NCI-H2029 (cell line): ENCODE measurements at regions not wholly inside any gene's neighbourhood (a gene's known extent, or its start where the extent isn't known, plus 50 kb on each side); places are given as distances from the start of the nearest gene placed in this dataset.
"Not testable (repeated sequence)": the region's sequence is repeated elsewhere in the genome, so short reads cannot be mapped to it uniquely, and the experiment has no call there.

Experiments
- DNase-seq: peaks from one replicate; lab custom pipeline; 2025; lab: John Stamatoyannopoulos, UW

DNA sequence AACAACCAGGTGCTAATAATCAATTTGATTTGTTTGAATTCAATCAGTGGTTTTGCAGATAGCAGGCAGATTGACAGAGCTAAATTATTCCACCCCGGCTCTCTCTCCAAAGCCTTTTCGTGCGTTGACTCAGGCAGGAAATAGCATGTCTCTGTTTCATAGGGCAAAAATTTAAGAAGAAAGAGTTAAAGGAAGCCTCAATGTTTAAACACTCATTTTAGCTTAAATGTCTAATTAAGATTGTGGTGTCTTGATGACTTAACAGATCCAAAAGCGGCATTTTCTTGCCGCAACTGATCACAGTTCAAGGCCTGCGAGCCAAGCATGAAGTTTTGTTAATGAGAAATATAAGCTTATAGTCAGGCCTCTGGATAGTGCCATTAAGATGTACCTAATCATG, 1051.1 kb upstream of the AUTS2 start:
- DNase-seq, result no peak

DNA sequence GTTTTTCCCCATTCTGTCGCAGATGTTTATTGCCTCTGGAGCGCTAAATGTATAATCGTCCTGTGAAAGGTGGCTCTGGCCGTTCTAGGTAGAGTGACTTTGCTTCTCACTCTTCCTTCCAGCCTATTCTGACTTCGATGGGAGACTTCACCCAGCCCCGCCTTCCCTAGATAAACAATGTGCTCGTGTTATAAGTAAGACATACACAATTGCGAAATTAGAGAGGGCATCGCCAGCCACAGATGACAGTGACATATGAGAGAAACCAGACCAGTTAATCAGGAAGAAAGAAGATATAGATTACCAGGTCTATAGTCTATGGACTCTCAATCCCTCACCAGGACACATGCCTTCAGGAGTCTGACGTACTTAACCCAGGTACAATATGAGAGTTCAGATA, 1050.5 kb upstream of the AUTS2 start:
- no peak for DNase-seq

GRCh38 chr7:68550027-68550426, 1048.2 kb upstream of the AUTS2 start:
- no peak for DNase-seq

- no peak for DNase-seq
Observed at GRCh38 chr7:68550635-68551034, 1047.6 kb upstream of the AUTS2 start.

GRCh38 chr7:68556537-68556936, 1041.7 kb upstream of the AUTS2 start:
- no peak for DNase-seq

DNA sequence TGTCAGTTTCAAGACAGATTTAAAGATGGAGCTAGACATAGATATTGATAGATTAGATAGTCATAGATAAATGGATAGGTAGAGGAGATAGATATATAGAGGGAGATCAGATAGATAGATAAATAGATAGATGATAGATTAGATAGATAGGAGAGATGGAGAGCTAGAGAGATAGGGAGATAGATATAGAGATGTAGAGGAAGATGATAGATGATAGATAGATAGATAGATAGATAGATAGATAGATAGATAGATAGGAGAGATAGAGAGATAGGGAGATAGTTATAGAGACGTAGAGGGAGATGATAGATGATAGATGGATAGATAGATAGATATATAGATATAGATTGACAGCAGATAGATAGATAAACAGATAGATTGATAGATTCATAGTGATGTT, 1038.8 kb upstream of the AUTS2 start:
- DNase-seq, result no peak

DNA sequence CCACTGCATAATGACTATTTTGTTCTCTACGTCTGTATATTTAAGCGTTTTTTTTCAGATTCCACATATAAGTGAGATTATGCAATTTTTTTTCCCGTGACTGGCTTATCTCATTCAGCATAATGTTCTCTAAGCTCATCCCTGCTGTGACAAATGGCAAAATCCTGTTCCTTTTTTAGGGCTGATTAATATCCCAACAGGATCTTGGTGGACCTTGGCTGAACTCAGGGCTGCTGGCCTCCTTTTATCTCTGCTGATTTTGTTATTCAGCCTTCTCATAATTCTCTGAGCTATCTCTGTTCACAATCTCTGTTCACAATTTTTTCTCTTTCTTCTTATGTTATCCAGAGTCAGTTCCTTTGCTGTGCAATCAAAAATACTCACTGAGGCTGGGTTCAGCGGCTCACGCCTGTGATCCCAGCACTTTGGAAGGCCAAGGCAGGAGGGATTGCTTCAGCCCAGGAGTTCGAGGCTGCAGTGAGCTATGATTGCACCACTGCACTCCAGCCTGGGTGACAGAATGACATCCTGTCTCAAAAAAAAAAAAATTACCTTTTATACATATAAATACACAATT, 1035.9 kb upstream of the AUTS2 start:
- DNase-seq, result no peak

DNA sequence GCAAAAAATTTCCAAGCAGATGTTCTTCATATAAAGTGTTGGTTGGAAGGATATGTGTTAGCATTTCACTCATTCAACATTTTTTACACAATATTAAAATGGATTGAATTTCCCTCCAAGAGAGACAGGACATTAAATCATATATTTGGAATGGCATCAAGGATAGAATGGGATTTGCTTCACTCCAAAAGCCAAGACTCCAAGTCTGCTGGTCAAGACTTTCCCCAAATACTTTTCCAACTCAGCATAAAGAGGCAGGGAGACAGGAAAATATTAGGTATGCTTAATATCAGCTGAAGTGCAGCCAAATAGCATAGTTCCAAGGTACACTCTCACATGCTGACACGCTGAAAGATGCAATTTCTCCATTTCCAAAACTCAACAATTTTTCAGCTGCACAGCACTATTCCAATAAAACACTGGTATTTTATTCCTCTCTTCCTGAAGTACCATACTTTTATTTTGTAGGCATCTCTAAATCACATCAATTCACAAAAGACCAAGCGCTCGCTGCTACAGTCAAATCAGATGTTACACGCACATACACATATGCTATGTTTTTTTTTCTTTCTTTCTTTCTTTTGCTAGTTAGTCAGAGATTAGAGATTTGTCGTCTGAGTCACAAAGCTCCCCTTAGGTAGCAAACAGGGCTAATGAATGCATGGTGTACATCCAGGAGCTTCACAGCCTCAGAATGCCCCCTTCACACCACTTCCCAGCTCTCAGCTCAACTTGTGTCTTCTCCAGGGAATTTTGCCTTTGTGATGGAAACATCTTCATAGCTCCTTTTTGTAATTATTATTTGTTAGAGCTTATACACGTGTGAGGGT, 1033.8 kb upstream of the AUTS2 start:
- no peak for DNase-seq

DNA sequence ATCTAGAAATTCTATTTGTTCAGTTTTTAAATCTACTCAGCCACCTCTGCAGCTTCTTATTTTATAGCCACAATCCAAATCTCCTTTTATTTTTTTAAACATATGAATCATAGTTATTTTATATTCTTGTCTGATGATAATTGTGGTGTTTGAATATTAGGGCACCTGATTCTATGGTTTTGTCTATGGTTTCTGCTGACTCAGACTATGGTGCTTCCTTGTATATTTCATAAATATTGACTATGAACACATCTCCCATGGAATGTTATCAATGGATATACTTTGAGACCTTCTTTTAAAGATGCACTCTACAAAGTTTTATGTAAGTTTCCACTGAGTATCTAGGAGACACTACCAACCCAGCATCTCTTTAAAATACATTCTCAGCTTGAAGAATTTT, 1027.0 kb upstream of the AUTS2 start:
- DNase-seq, result no peak

DNA sequence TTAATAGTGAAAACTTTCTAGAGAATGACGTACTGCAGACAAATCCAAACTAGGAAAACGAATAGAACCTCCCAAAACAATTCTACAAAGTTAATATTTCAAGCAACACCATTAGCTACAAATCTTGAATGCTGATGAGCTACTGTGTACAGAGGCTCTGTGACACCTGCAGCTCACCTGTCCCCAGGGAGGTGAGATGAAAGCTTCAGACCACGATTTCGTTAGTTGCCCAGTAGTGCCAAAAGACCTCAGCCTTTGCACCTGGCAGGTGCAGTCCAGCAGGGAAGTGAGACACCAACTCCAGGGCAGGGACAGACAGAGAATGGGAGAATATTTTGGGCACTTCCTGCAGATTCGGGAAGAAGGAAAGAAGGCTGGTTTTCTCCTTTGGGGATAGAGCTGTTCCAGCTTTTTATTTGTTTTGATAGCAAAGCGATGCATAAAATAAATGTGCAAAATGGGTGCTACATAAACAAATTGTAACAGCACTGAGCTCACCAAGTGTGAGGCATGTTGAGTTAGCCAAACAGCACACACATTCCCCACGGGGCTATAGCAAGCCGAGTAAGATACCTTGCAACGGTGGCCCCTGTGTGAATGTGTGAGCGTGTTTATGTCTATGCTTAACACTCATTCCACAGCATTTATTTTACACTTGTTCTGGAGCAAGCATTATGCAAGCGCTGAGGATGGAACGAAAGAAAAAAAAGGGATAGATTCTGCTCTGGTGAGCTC, 1024.8 kb upstream of the AUTS2 start:
- peak; percentile 44 for DNase-seq

DNA sequence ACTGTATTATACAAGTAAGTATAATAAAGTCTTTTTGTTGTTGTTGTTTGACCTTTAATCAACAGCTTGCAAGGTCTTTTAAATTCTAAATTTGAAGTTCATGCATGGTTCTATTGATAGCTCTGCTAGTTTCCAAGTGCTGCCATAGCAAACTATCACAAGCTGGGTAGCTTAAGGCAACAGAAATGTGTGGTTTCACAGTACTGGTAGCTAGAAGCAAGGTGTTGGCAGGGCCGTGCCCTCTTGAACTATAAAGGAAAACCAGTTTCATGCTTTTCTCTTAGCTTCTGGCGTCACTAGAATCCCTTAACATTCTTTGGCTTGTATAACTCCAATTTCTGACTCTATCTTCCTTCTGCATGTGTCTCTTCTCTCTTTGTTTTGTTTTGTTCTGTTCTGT, 1021.9 kb upstream of the AUTS2 start:
- DNase-seq, result no peak

- DNase-seq, result no peak
Observed at GRCh38 chr7:68581417-68581816, 1016.9 kb upstream of the AUTS2 start.

GRCh38 chr7:68587599-68587998, 1010.7 kb upstream of the AUTS2 start:
- no peak for DNase-seq

GRCh38 chr7:68601826-68602225, 996.4 kb upstream of the AUTS2 start:
- no peak for DNase-seq

DNA sequence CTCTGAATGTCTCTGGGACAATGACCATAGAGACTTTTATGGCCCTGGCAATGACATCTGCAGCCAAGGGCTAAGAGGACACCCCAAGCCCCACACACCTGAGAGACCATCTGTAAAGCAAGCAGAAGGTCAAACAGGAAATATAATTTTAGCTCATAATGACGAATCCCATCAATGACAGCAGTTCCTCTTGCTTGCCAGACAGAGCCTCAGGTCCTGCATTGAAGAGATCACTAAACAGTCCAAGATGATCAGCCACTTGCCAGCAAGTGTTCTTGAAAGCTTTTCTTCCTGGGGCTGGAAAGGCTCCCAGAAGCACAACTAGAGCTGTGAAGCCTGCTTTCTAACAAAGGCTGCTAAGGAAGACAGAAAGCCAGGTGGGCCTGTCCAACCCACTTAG, 993.7 kb upstream of the AUTS2 start:
- peak; percentile 24 for DNase-seq

- no peak for DNase-seq
Observed at GRCh38 chr7:68610701-68611100, 987.6 kb upstream of the AUTS2 start.

DNA sequence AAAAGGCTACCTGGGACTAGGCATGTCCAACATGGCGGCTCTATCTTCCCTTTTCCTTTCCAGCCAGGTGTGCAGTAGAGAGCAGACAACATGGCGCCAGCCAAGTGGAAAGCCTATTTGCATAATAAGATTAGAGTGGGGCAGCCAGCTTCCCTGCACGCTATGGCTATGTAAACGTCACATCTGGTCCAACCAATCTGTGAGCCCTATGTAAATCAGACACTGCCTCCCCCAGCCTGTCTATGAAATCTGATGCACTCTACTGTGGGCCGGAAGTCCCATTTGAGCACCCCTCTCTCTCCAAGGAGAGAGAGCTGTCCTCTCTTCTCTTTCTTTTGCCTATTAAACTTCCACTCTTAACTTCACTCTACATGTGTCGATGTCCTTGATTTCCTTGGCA, 984.9 kb upstream of the AUTS2 start:
- DNase-seq, result peak; percentile 95

DNA sequence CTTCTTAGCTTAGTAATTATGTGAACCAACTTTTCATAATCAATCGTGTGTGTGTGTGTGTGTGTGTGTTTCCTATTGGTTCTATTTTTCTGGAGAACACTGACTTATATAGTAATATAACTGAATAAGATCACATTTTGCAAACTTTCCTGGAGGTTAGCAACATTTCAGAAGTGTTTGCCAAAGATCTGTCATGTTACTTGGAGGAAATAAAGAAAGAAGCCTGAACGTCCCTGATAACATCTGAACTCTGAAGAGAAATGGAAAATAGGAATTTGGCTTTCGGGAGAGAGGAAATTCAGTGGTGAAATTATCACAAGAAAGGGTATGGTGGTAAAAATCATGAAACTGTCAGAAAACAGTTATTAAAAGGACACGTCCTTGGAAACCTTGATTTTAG, 984.4 kb upstream of the AUTS2 start:
- DNase-seq, result no peak

- no peak for DNase-seq
Observed at GRCh38 chr7:68619526-68619925, 978.7 kb upstream of the AUTS2 start.

GRCh38 chr7:68622500-68622899, 975.8 kb upstream of the AUTS2 start:
- peak; percentile 15 for DNase-seq

DNA sequence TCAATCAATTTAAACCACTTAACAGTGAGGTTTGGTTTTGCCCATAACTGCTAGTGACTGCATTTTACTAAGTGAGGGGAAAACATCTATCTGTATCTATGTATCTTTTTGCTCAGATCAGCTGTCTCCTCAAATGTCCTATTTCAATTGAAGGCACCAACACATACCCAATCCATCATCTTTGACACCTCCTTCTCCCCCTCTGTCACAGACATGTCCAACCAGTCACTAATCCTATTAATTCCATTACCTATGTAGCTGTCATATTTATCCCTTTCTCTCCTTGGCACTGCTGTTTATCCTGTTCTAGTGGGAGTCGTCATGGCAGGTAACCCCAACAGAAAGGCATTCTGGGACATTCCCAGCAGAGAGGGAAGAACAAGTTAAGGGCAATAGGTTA, 975.2 kb upstream of the AUTS2 start:
- no peak for DNase-seq

DNA sequence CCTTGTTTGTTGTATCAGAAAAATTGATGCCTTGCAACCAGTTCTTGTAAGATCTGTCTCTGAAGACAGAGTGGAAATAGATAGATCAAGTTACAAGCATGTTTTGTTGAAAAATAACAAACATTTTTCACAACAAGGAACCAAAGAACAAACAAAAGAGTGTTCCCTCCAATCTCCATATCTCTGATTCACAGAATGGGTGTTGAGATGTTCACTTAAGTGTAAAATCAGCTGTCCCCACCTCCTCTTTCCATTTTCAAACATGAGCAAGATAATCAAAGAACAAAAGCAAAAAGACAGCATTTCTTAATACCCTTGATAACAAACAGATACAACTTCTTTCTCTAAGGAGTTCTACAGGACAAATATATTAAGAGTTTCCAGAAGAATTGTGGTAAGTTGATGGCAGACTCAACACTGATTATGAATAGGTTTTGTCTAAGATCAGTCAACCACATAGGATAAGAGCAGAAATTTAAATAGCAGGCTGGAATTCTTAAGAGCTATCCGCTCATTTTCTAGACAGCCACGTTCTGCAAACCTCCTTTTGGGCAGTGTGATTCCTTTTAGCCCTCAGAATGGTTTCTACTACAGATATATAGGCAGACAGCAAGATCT, 970.9 kb upstream of the AUTS2 start:
- no peak for DNase-seq

DNA sequence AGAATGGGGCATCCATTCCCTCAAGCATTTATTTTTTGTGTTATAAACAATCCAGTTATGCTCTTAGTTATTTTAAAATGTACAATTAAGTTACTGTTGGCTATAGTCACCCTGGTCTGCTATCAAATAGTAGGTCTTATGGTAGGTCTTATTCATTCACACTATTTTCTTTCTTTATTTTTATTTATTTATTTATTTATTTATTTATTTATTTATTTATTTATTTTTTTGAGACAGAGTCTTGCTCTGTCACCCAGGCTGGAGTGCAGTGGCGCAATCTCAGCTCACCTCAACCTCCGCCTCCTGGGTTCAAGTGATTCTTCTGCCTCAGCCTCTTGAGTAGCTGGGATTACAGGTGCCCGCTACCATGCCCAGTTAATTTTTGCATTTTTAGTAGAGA, 967.4 kb upstream of the AUTS2 start:
- DNase-seq, result not testable (repeated sequence)
